ENCODE measurements at regions not wholly inside any gene's neighbourhood (a gene's known extent, or its start where the extent isn't known, plus 50 kb on each side); places are given as distances from the start of the nearest gene placed in this dataset.

DNA sequence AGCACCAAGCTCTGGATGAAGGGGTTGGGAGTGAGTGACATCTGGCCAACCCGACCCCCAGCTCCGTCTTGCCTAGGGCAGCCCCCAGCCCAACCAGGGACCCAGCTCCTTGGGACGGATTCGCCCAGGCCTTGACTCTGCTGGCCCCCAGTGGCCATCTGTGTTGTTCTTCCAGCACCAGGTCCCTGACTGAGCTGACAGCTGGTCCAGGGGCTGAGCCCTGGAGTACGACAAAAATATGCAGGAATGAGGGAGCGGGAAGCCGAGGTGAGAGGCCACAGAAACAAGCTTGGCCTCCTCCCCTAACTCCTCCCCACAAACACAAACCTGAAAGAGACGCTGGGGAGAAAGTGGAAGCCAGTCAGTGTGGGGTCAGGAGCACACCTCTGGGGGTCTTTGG lies 55.0 kb upstream of the PAX7 start:
- TF ChIP-seq POLR2A (IDR thresholded peaks at IDR 0.05; ENCODE audit: low read length) (no peak), GATA1 (IDR thresholded peaks at IDR 0.05; ENCODE audit: low read depth, low read length) (no peak)
